SK-N-SH (cell line): ENCODE measurements at regions not wholly inside any gene's neighbourhood (a gene's known extent, or its start where the extent isn't known, plus 50 kb on each side); places are given as distances from the start of the nearest gene placed in this dataset.
"Not testable (repeated sequence)": the region's sequence is repeated elsewhere in the genome, so short reads cannot be mapped to it uniquely, and the experiment has no call there.

ENCODE experiments used
- CTCF ChIA-PET: fragments of 300-600, 350-600 bp; formaldehyde crosslinking; extraction: SDS; loops from one replicate; lab custom pipeline; 2021; lab: Yijun Ruan, JAX
- POLR2A ChIA-PET: fragments of 350-600 bp; sonication (Branson Sonifier 250); formaldehyde crosslinking; extraction: SDS; loops from one replicate; lab custom pipeline; 2020; ENCODE audit warnings: antibody characterized with exemption, inconsistent platforms; lab: Yijun Ruan, JAX
- DNase-seq: peaks from one replicate; pipeline ENCODE4 v3.0.0; 2012
- H2AFZ ChIP-seq: fragments of 200-600 bp; sonication (generic); 2 replicates; pipeline ENCODE4 v1.8.1; 2016; ENCODE audit warnings: antibody characterized with exemption, mild to moderate bottlenecking, low read depth
- H3F3A ChIP-seq: fragments of 200-600 bp; sonication (generic); replicated peaks from 2 replicates; pipeline ENCODE3; 2016; ENCODE audit warnings: antibody characterized with exemption, mild to moderate bottlenecking; ENCODE audit not compliant: insufficient read depth
- H3K27ac ChIP-seq, 2 experiments: fragments of 200-500 bp in 1 of 2; fragments of 200-600 bp in 1 of 2; sonication (Bioruptor generic) in 1 of 2; sonication (generic), shearing (Covaris generic) in 1 of 2; 2 replicates each; pipeline versions ENCODE4 v1.5.1 to v1.6.1; 2014 to 2016; ENCODE audit warnings: low read depth in 2 of 2, inconsistent platforms in 1 of 2, low read length in 1 of 2, mild to moderate bottlenecking in 1 of 2, mixed read lengths in 1 of 2
- H3K27me3 ChIP-seq: fragments of 200-600 bp; sonication (generic), shearing (Covaris generic); 2 replicates; pipeline ENCODE4 v1.6.1; 2016; ENCODE audit warnings: mixed run types; ENCODE audit not compliant: insufficient read depth
- H3K36me3 ChIP-seq, 2 experiments: fragments of 200-500 bp in 1 of 2; fragments of 200-600 bp in 1 of 2; sonication (Bioruptor generic) in 1 of 2; sonication (generic) in 1 of 2; replicated peaks in 1 of 2; 2 replicates each; pipeline versions ENCODE3 to v1.5.1; 2014 to 2016; ENCODE audit warnings: low read length in 1 of 2, mild to moderate bottlenecking in 1 of 2; ENCODE audit not compliant: insufficient read depth in 2 of 2, control insufficient read depth in 1 of 2
- H3K4me1 ChIP-seq, 2 experiments: fragments of 200-500 bp in 1 of 2; fragments of 200-600 bp in 1 of 2; sonication (Bioruptor generic) in 1 of 2; sonication (generic), shearing (Covaris generic) in 1 of 2; 2 replicates each; pipeline versions ENCODE4 v1.5.1 to v1.6.1; 2014 to 2016; ENCODE audit warnings: low read depth in 1 of 2, low read length in 1 of 2, mixed run types in 1 of 2; ENCODE audit not compliant: insufficient read depth in 2 of 2, control insufficient read depth in 1 of 2
- H3K4me2 ChIP-seq: fragments of 200-600 bp; sonication (generic), shearing (Covaris generic); 2 replicates; pipeline ENCODE4 v1.6.1; 2017; ENCODE audit warnings: mixed run types
- H3K4me3 ChIP-seq, 2 experiments: fragments of 200-500 bp in 1 of 2; fragments of 200-600 bp in 1 of 2; sonication (Bioruptor generic) in 1 of 2; sonication (generic), shearing (Covaris generic) in 1 of 2; 2 replicates each; pipeline versions ENCODE4 v1.5.1 to v1.8.1; 2014 to 2016; ENCODE audit warnings: low read depth in 2 of 2, inconsistent platforms in 1 of 2, low read length in 1 of 2, mild to moderate bottlenecking in 1 of 2, mixed read lengths in 1 of 2, moderate library complexity in 1 of 2
- H3K79me2 ChIP-seq: fragments of 200-600 bp; sonication (generic); 2 replicates; pipeline ENCODE4 v1.8.1; 2017; ENCODE audit warnings: mild to moderate bottlenecking; ENCODE audit not compliant: insufficient read depth
- H3K9ac ChIP-seq: fragments of 200-600 bp; sonication (generic); 2 replicates; pipeline ENCODE4 v1.6.1; 2017; ENCODE audit warnings: mixed run types
- H3K9me2 ChIP-seq: fragments of 200-600 bp; sonication (generic); 2 replicates; pipeline ENCODE4 v1.6.1; 2017; ENCODE audit warnings: mixed run types
- H3K9me3 ChIP-seq: fragments of 200-600 bp; sonication (generic); 2 replicates; pipeline ENCODE4 v1.6.1; 2017; ENCODE audit warnings: mixed run types, mild to moderate bottlenecking, moderate library complexity
- H4K20me1 ChIP-seq: fragments of 200-600 bp; sonication (generic); 2 replicates; pipeline ENCODE4 v1.6.1; 2017; ENCODE audit warnings: mild to moderate bottlenecking, mixed run types; ENCODE audit not compliant: insufficient read depth
- CTCF ChIP-seq: fragments of 200-600 bp; sonication (generic); IDR thresholded peaks from 2 replicates; pipeline ENCODE4 v1.6.1; 2017; ENCODE audit warnings: antibody characterized with exemption, mild to moderate bottlenecking, moderate library complexity
- MEF2A ChIP-seq: IDR thresholded peaks from 2 replicates; pipeline ENCODE4 v1.4.0; 2012; ENCODE audit warnings: low read depth, borderline replicate concordance
- POLR2AphosphoS5 ChIP-seq: IDR thresholded peaks from 2 replicates; pipeline ENCODE4 v1.6.1; 2012; ENCODE audit warnings: low read depth, low read length
- RCOR1 ChIP-seq: fragments of 150-350 bp; IDR thresholded peaks from 2 replicates; pipeline ENCODE4 v1.6.1; 2017; ENCODE audit warnings: antibody characterized with exemption, low read length
- REST ChIP-seq: IDR thresholded peaks from 2 replicates; pipeline ENCODE4 v1.6.1; 2012; ENCODE audit warnings: mild to moderate bottlenecking, low read depth, low read length, moderate library complexity
- TAF1 ChIP-seq: IDR thresholded peaks from 2 replicates; pipeline ENCODE4 v1.6.1; 2012; ENCODE audit warnings: low read depth, mild to moderate bottlenecking, low read length, moderate library complexity, borderline replicate concordance
- TEAD4 ChIP-seq: IDR thresholded peaks from 2 replicates; pipeline ENCODE4 v1.4.0; 2012; ENCODE audit warnings: mild to moderate bottlenecking, borderline replicate concordance; ENCODE audit not compliant: insufficient read depth
- WGBS: methylation state at CpG from one replicate; pipeline ENCODE4 v1.1.6; 2017; ENCODE audit warnings: low lambda C conversion rate; 5-methylcytosine and 5-hydroxymethylcytosine counted together

GRCh38 chr6:76972474-76972873, 490.8 kb downstream of the HTR1B start:
- no peaks in the 10 kb centered on the region for H4K20me1 ChIP-seq
- ChIA-PET POLR2A (no interaction called here), CTCF (interaction anchor here (1.2 kb wide), 1 partner anchor 22 kb away, joined by 4 read pairs; no protein-coding TSS in a partner anchor)
- H3K79me2 ChIP-seq: no peaks in the 10 kb centered on the region
- no peaks in the 10 kb centered on the region for H3K9me3 ChIP-seq
- no peak overlapping the region for H3K9ac ChIP-seq
- no peak overlapping the region for H3K4me2 ChIP-seq
- no peaks in the 10 kb centered on the region for H3F3A ChIP-seq
- H3K27me3 ChIP-seq: no peaks in the 10 kb centered on the region
- no peaks in the 10 kb centered on the region for H3K36me3 ChIP-seq
- no peak for DNase-seq
- H2AFZ ChIP-seq: no peak overlapping the region
- no peak overlapping the region for H3K27ac ChIP-seq
- no peak for TF ChIP-seq MEF2A
- TF ChIP-seq POLR2AphosphoS5: no peak
- no peak for TF ChIP-seq TAF1
- TF ChIP-seq REST: no peak
- TF ChIP-seq RCOR1: no peak
- TF ChIP-seq TEAD4: no peak
- no peak for TF ChIP-seq CTCF
- no peak overlapping the region for H3K4me3 ChIP-seq
- H3K4me1 ChIP-seq: no peaks in the 10 kb centered on the region
- H3K9me2 ChIP-seq: no peaks in the 10 kb centered on the region

- H3K36me3 ChIP-seq, H3K9me3 ChIP-seq, H3K9me2 ChIP-seq, H3K27me3 ChIP-seq, H4K20me1 ChIP-seq, H3K4me3 ChIP-seq, H3F3A ChIP-seq, CTCF ChIA-PET, H3K4me1 ChIP-seq, DNase-seq, H3K9ac ChIP-seq, H3K4me2 ChIP-seq, H3K79me2 ChIP-seq, POLR2A ChIA-PET, H2AFZ ChIP-seq, H3K27ac ChIP-seq: not testable (repeated sequence)
- WGBS: 45% methylated on average over 12 of the region's 15 CpGs
Observed at GRCh38 chr6:76959177-76959576, 504.1 kb downstream of the HTR1B start.
